Astrocyte of the cerebellum (primary cell): ENCODE measurements at regions not wholly inside any gene's neighbourhood (a gene's known extent, or its start where the extent isn't known, plus 50 kb on each side); places are given as distances from the start of the nearest gene placed in this dataset.

ENCODE experiments used
- DNase-seq: peaks from one replicate; pipeline ENCODE4 v3.0.0-alpha.2; 2011; ENCODE audit warnings: low read depth
- H3K4me3 ChIP-seq: 2 replicates; pipeline ENCODE4 v1.5.1; 2011; ENCODE audit warnings: mild to moderate bottlenecking, low read depth, low read length, moderate library complexity
- in situ Hi-C: cut with HindIII; loops from 2 replicates; pipeline ENCODE4 v1.10.0; 2017; ENCODE audit warnings: low sequenced_read_pairs
- TF ChIP-seq, protein P1 (sequence below): IDR thresholded peaks from 2 replicates; pipeline ENCODE4 v1.5.1; 2012; ENCODE audit warnings: low read length, low read depth, moderate library complexity, mild to moderate bottlenecking; ENCODE audit errors: missing control alignments

DNA sequence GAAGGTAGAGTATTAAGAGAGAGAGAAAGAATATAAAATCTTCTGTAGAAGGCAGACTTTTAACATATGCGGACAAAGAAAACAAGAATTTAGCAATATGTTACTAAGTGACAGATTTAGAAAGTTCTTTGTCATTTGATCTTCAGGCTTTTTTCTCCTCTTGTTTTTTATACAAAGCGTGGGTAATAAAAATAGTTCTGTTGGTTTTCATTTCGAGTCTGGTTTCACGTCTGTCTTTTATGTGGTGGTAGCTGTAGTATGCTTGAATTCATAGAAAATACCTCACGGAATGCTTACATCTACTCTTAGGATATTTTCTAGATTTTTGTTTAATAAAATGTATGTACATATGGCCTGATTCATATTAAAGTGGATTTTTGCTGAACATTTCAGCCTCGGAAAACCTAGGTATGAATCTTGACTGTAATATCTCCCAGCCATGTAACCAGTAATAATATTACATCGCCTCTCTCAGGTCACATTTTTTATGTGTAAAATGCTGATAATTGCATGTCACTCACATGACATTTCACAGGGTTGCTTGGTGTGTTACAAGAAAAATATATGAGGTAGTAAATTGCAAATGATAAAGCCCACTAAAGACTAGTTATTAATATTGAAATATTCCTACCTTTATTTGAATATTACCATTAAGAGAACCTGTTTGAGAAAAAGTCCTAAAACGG is 72.5 kb upstream of the TAF11L2 start:
- TF ChIP-seq, protein P1, sequence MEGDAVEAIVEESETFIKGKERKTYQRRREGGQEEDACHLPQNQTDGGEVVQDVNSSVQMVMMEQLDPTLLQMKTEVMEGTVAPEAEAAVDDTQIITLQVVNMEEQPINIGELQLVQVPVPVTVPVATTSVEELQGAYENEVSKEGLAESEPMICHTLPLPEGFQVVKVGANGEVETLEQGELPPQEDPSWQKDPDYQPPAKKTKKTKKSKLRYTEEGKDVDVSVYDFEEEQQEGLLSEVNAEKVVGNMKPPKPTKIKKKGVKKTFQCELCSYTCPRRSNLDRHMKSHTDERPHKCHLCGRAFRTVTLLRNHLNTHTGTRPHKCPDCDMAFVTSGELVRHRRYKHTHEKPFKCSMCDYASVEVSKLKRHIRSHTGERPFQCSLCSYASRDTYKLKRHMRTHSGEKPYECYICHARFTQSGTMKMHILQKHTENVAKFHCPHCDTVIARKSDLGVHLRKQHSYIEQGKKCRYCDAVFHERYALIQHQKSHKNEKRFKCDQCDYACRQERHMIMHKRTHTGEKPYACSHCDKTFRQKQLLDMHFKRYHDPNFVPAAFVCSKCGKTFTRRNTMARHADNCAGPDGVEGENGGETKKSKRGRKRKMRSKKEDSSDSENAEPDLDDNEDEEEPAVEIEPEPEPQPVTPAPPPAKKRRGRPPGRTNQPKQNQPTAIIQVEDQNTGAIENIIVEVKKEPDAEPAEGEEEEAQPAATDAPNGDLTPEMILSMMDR = no peak
- no peak for DNase-seq
- no peak overlapping the region for H3K4me3 ChIP-seq
- in situ Hi-C loops = no loop called here

DNA sequence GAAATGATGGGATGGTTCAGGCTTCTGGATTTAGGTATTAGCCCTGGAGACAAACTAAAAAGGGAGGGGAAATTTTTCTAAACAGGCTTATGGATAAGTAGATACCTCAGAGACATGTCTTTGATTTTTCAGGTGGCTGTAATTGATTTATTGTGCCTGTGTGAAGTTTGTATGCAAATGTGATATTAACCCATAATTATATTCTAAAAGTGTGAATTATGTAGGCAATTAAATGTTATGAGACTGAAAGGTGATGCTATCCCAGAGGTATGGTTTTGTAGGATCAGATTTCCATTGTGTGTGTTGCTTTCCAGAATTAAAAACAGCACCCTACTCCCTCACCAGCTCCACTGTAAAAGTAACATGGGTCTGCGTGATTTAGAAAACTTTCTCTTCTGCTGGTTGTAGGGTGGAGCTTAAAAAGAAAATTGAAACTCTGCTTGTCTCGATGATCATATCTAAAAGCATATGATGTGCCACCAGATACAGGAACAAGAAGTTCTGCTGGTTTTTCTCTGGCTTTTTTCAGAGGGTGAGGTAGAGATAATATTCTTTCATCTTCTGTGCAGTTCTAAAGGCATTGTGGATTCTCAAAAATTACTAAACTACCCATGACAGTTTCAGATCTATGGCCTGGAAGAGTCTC is 71.8 kb upstream of the TAF11L2 start:
- no peak for DNase-seq
- H3K4me3 ChIP-seq = no peak overlapping the region
- TF ChIP-seq, protein P1 = no peak
- in situ Hi-C loops = no loop called here

DNA sequence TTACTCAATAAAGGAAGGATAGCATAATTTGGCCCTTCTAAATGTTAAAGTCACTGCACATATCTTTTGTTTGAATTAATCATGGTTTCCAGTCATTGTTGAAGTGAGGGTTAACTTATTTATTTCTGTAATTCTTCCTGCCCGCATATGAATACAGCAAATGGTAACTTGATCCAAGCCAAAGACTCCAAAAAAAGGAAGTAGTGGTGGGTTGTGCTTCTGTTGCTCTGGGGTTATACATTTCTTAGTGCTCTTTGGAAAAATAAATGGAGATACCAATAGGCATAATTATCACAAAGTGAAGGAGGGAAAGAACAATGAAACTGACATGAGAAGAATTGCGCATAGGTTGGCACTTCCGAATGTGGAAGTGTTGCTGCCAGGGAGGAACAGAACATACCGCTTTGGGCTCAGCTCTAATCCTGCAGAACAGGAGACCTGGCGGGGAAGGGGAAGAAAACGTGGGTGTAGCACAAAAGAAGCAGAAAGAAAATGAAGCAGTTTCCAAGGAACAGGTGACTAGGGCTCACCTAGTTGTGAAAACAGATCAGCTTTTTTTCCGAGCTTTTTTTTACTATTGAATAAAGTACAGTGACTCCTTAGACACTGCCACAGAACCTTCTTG is 69.7 kb upstream of the TAF11L2 start:
- TF ChIP-seq, protein P1 = no peak
- no peak overlapping the region for H3K4me3 ChIP-seq
- in situ Hi-C loops = no loop called here
- no peak for DNase-seq

DNA sequence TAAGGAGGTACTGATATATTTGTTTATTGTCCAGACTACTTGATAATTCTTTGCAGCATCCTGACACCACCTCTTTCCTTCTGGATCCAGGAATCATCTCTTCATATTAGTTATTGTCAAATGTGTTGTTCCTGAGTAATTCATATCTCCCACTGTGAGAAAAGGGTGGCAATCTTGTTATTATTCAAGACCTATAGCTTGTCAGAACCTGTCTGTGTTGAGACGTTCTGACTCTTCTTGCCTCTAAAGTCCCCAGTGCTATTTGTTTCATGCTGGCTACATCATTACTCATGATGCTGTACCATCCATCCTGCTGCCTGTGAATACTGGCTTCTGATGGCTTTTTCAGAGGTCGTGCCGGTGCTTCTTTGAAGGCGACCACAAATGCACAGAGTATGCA is 68.7 kb upstream of the TAF11L2 start:
- no peak overlapping the region for H3K4me3 ChIP-seq
- in situ Hi-C loops = no loop called here
- TF ChIP-seq, protein P1 = no peak
- no peak for DNase-seq

DNA sequence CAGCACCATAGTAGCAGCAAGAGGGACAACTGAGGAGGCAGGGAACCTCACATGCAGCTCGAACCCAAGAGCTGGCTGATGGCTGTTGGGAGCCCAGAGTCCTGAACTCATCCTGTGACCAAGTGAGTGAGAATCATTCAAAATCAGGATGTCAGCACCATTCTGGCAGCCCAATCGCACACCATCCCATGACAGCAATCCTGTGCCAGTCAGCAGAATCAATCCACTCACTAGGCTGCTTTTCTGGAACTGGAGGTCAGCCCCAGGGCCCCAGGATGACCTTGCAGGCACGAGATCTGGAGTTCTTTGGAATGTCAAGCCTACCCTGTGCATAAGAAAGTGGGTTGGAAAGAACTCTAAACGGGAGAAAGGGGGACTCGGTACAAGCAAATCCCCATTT is 67.8 kb upstream of the TAF11L2 start:
- DNase-seq = no peak
- in situ Hi-C loops = no loop called here
- TF ChIP-seq, protein P1 = no peak
- no peak overlapping the region for H3K4me3 ChIP-seq

DNA sequence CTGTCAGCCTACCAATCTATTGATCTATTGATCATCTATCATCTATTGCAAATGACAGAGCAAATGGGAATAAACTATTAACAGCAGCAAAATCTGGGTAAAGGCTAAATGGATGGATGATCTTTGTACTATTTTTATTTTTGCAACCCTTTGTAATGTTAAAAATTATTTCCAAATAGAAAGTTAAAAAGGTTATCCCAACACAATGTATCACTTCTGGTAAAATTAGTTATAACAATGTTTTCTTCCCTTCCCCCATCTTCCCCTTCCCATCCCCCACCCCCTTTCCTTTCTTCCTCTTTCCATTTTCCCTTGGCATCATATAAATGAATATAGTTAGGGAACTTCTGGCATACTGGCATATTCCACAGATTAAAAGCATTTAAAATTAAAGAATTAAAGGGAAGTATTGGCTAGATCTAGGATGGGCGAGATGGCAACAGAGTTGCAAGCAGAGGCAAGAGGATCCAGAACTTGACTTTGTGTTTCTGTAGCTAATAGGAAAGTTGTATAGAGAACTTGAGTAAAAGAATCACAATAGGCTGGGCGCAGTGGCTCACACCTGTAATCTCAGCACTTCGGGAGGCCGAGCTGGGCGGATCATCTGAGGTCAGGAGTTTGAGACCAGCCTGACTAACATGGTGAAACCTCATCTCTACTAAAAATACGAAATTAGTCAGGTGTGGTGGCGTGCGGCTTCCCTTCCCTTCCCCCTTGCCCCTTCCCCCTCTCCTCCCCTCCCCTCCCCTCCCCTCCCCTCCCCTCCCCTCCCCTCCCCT is 66.6 kb upstream of the TAF11L2 start:
- DNase-seq = no peak
- TF ChIP-seq, protein P1 = no peak
- in situ Hi-C loops = no loop called here
- no peak overlapping the region for H3K4me3 ChIP-seq
